IgD-negative memory B cell (primary cell): ENCODE measurements at regions not wholly inside any gene's neighbourhood (a gene's known extent, or its start where the extent isn't known, plus 50 kb on each side); places are given as distances from the start of the nearest gene placed in this dataset.
"Not testable (repeated sequence)": the region's sequence is repeated elsewhere in the genome, so short reads cannot be mapped to it uniquely, and the experiment has no call there.

ENCODE experiments used
- H3K27ac Mint-ChIP-seq, 3 donors: one replicate each; pipeline ENCODE4 v1.8.0; 2020 to 2022; ENCODE audit warnings: mild to moderate bottlenecking in 3 of 3, mixed read lengths in 3 of 3, moderate library complexity in 1 of 3
- H3K27me3 Mint-ChIP-seq: one replicate; pipeline ENCODE4 v1.8.0; 2021; ENCODE audit warnings: mixed read lengths
- H3K36me3 Mint-ChIP-seq: one replicate; pipeline ENCODE4 v1.8.0; 2020; ENCODE audit warnings: mild to moderate bottlenecking, mixed read lengths
- H3K4me1 Mint-ChIP-seq, 3 donors: one replicate each; pipeline ENCODE4 v1.8.0; 2020 to 2022; ENCODE audit warnings: mixed read lengths in 3 of 3, mild to moderate bottlenecking in 1 of 3
- H3K4me3 Mint-ChIP-seq, 4 donors: one replicate each; pipeline ENCODE4 v1.8.0; 2020 to 2022; ENCODE audit warnings: mild to moderate bottlenecking in 4 of 4, mixed read lengths in 4 of 4, moderate library complexity in 3 of 4
- H3K9me3 Mint-ChIP-seq, 3 donors: one replicate each; pipeline ENCODE4 v1.8.0; 2020 to 2021; ENCODE audit warnings: mixed read lengths in 3 of 3, mild to moderate bottlenecking in 1 of 3

DNA sequence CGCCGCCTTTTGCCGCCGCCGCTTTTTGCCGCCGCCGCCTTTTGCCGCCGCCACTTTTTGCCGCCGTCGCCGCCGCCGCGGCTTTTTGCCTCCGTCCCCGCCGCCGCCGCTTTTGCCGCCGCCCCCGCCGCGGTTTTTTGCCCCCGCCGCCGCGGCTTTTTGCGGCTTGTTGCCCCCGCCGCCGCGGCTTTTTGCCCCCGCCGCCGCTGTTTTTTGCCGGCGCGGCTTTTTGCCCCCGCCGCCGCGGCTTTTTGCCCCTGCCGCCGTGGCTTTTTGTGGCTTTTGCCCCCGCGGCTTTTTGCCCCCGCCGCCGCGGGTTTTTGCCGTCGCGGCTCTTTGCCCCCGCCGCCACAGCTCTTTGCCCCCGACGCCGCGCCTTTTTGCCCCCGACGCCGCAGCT lies 311.1 kb downstream of the TP53TG3F start:
- not testable (repeated sequence) for H3K4me1 Mint-ChIP-seq, H3K9me3 Mint-ChIP-seq, H3K27me3 Mint-ChIP-seq, H3K4me3 Mint-ChIP-seq, H3K36me3 Mint-ChIP-seq, H3K27ac Mint-ChIP-seq

DNA sequence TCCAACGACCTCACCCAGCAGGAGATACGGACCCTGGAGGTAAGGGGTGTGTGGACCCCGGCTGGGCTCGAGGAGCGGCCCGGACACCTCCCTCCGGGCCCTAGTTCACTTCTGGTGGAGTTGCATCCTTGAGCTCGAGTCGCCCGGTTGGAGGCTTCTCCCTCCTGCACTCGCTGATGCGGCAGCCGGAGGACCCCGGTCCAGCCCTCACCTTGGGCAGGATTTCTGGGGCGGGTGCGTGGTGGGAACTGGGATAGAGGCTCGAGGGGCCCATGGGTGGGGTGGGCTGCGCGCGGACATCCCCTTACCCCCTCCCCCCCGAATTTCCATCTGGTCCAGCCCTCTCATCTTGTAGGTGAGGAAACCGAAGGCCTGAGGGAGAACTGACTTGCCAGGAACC lies 311.8 kb downstream of the TP53TG3F start:
- not testable (repeated sequence) for H3K27me3 Mint-ChIP-seq, H3K4me3 Mint-ChIP-seq, H3K36me3 Mint-ChIP-seq, H3K4me1 Mint-ChIP-seq, H3K9me3 Mint-ChIP-seq, H3K27ac Mint-ChIP-seq

DNA sequence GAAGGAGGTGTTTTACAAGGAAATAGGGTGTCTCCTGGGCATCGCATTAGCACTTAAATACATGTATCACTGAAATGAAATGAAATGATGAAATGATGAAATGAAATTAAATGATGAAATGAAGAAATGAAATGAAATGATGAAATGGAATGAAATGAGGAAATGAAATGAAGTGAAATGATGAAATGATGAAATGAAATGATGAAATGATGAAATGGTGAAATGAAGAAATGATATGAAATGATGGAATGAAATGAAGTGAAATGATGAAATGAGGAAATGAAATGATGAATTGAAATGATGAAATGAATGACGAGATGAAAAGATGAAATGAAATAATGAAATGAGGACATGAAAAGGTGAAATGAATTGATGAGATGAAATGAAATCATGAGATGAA lies 314.6 kb downstream of the TP53TG3F start:
- H3K27ac Mint-ChIP-seq, H3K9me3 Mint-ChIP-seq, H3K36me3 Mint-ChIP-seq, H3K4me3 Mint-ChIP-seq, H3K4me1 Mint-ChIP-seq, H3K27me3 Mint-ChIP-seq: not testable (repeated sequence)

DNA sequence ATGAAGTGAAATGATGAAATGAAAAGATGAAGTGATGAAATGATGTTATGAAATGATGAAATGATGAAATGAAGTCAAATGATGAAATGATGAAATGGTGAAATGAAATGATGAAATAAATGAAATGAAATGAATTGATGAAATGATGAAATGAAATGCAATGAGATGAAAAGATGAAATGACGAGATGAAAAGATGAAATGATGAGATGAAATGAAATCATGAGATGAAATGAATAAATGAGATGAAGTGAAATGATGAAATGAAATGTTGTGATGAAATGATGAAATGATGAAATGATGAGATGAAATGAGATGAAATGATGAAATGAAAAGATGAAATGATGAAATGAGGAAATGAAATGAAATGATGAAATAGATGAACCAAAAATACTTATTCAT lies 315.3 kb downstream of the TP53TG3F start:
- H3K36me3 Mint-ChIP-seq, H3K27ac Mint-ChIP-seq, H3K9me3 Mint-ChIP-seq, H3K27me3 Mint-ChIP-seq, H3K4me1 Mint-ChIP-seq, H3K4me3 Mint-ChIP-seq: not testable (repeated sequence)

DNA sequence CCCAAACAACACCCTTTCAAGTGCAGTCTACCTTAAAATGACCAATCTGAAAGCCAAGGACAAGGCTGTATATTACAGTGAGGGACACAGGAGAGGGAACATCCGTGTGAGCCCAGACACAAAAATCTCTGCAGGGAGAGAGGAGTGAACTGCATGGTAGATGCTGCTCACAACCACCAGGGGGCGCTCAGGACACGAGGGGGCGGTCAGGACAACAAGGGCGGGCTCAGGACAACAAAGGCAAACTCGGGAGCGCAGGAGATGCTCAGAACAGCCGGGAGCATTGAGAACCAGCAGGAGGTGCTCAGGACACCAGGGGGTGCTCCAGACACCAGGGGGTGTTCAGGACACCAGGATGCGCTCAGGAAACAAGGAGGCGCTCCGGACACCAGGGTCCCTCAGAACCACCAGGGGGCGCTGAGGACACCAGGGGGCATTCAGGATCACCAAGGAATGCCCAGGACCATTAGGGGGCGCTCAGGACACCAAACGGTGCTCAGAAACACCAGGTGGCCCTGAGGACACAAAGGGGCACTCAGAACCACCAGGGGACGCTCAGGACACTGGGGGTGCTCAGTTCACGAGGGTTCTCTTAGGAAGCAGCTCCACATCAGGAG lies 357.0 kb downstream of the TP53TG3F start:
- not testable (repeated sequence) for H3K9me3 Mint-ChIP-seq, H3K27ac Mint-ChIP-seq, H3K36me3 Mint-ChIP-seq, H3K4me3 Mint-ChIP-seq, H3K4me1 Mint-ChIP-seq, H3K27me3 Mint-ChIP-seq

DNA sequence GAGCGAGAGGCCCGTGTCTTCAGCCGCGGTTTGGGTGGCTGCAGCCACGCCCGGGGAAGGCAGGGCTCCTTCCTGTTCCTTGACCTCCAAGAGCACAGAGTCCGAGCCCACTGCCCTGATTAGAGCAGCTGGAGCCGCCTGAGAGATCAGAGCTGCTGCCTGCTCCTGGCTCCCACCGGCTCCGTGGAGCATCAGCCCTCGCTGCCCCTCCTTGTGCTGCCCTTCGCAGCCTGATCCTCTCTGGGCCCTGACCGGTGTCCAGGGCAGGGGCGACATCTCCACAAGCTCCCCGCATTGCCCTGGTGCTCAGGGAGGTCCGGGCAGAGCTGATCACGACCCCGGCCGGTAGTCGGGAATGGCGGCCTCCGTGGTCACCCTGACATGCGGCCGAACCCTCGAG lies 365.3 kb downstream of the TP53TG3F start:
- not testable (repeated sequence) for H3K9me3 Mint-ChIP-seq, H3K36me3 Mint-ChIP-seq, H3K4me1 Mint-ChIP-seq, H3K27ac Mint-ChIP-seq, H3K27me3 Mint-ChIP-seq, H3K4me3 Mint-ChIP-seq

DNA sequence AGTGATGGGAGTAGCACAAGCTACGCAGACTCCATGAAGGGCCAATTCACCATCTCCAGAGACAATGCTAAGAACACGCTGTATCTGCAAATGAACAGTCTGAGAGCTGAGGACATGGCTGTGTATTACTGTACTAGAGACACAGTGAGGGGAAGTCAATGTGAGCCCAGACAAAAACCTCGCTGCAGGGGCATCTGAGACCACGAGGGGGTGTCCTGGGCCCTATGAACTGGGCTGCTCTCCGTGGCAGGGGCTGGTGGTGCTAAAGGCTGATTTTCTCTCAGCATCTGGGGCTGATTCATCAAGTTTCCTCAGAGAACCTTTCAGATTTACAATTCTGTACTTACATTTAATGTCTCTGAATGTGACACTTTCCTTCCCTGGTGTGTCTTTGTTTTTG lies 368.1 kb downstream of the TP53TG3F start:
- H3K4me3 Mint-ChIP-seq, H3K9me3 Mint-ChIP-seq, H3K27me3 Mint-ChIP-seq, H3K4me1 Mint-ChIP-seq, H3K36me3 Mint-ChIP-seq, H3K27ac Mint-ChIP-seq: not testable (repeated sequence)

DNA sequence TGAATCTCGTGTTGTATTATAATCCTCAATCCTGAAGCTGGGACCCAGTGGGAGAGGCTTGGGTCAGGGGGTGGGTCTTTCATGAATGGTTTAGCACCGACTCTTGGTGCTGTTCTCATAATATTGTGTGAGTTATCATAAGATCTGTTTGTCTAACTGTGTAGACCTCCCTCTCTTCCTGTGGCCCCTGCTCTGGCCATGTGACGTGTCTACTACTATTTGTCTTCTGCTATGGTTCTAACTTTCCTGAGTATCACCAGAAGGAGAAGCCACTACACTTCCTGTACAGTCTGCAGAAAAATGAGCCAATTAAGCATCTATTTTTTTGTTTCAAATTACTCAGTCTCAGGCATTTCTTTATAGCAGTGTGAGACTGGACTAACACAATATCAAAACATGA lies 379.7 kb downstream of the TP53TG3F start:
- H3K27ac Mint-ChIP-seq, H3K36me3 Mint-ChIP-seq, H3K27me3 Mint-ChIP-seq, H3K4me1 Mint-ChIP-seq, H3K9me3 Mint-ChIP-seq, H3K4me3 Mint-ChIP-seq: not testable (repeated sequence)

DNA sequence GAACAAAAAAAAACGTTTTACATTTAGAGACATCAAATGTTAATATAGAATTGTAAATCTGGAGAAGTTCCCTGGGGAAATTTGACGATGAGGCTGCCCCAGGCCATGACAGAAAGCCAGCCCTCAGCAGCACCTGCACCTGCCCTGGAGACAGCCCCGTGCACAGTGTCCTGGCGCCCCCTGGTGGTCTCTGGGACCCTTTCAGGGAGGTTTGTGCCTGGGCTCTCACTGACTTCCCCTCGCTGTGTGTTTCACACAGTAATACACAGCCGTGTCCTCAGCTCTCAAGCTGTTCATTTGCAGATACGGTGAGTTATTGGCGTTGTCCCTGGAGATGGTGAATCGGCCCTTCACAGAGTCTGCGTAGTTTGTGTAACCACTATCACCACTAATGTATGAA lies 385.1 kb downstream of the TP53TG3F start:
- not testable (repeated sequence) for H3K36me3 Mint-ChIP-seq, H3K4me3 Mint-ChIP-seq, H3K4me1 Mint-ChIP-seq, H3K9me3 Mint-ChIP-seq, H3K27me3 Mint-ChIP-seq, H3K27ac Mint-ChIP-seq
